Stimulated activated CD4-positive, alpha-beta T cell treated with anti-CD3 and anti-CD28 coated beads, Interleukin-4, amount 100 ng/mL, for 48 hours (primary cell): ENCODE measurements at regions not wholly inside any gene's neighbourhood (a gene's known extent, or its start where the extent isn't known, plus 50 kb on each side); places are given as distances from the start of the nearest gene placed in this dataset.

Experiments used
- DNase-seq, 2 donors: peaks; one replicate each; pipeline ENCODE4 v3.0.0-alpha.2; 2020; ENCODE audit warnings: low read depth in 2 of 2

DNA sequence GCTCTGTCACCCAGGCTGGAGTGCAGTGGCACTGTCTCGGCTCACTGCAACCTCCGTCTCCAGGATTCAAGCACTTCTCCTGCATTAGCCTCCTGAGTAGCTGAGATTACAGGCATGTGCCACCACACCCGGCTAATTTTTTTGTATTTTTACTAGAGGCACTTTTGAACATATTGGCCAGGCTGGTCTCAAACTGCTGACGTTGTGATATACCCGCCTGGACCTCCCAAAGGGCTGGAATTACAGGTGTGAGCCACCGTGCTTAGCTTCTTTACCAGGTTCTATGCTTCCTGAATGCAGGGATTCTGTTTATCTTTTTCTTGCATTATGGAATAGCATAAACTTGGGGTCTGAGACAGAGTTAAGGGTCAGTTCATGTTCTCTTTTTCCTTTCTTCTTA is 317.9 kb upstream of the RBFOX1 start:
- no peak for DNase-seq

GRCh38 chr16:7013990-7014389 is 318.7 kb upstream of the RBFOX1 start:
- DNase-seq, result no peak

DNA sequence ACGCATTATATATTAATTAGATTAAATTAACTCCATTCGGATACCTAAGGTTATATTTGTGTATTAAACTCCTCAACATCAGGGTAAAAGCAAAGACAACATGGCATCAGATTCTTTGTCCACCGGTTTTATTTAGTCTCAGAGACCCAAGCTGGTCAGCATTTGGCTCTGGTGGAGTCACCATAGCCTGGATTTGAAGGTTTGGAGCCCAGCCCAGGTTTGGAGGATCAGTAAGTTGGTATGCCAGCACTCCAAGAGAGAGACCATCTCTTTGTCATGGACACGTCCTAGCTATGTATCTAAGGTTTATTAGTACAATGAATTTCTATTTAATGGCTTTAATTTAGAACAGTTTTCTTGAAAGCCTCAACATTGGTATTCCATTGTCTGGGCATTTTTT is 328.4 kb upstream of the RBFOX1 start:
- DNase-seq, result no peak

GRCh38 chr16:6993544-6993943 is 339.1 kb upstream of the RBFOX1 start:
- no peak for DNase-seq

GRCh38 chr16:6988846-6989245 is 343.8 kb upstream of the RBFOX1 start:
- DNase-seq, result no peak

DNA sequence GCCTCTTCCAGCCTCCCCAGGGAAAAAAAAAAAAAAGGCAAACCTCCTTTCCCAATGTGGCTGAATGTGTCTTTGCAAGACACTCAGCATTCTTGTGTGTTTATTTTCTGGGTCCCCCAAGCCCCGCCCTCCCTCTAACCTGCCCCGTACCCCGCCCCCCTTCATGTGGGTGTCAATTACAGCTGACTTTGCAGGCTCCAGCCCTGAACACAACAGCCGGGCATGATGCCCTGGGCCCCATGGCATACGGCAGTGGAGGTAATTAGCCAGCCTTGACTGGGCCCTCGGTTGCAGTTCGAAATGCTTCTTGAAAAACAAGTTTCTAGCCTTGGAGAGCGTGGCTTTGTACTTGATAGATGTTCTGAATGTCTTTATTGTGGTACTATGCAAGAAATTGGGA is 354.7 kb upstream of the RBFOX1 start:
- DNase-seq, result no peak

DNA sequence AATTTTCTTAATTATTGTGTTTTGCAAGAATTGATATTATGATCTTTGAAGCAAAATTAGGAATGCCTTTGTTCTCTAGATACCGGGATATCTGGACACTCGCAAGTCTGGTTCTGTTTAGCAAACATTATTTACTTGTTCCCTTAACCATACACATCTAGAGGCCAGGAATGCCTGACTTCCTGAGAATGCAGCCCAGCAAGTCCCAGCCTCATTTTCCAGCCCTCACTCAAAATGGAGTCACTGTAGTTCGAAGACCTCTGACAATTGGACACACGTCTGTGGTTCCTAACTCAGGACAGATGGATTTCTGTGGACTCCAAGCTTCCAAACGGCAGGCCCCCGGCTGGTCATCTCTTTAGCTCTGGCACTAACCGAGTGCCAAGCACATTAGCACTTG is 355.4 kb upstream of the RBFOX1 start:
- no peak for DNase-seq

DNA sequence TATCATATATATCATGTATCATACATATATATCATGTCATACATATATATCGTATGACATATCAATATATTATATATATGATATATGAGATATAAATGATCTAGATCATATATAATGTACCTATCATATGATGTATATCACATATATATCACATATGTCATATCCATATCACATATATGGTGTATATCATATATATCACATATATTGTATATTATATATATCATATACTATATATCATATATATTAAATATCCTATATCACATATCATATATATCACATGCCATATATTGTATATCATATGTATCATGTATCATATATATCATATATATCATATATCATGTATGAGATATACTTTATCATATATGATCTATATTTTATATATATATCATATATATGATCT is 355.9 kb upstream of the RBFOX1 start:
- no peak for DNase-seq

- DNase-seq, result no peak
Observed at GRCh38 chr16:6970171-6970857, 362.3 kb upstream of the RBFOX1 start.

DNA sequence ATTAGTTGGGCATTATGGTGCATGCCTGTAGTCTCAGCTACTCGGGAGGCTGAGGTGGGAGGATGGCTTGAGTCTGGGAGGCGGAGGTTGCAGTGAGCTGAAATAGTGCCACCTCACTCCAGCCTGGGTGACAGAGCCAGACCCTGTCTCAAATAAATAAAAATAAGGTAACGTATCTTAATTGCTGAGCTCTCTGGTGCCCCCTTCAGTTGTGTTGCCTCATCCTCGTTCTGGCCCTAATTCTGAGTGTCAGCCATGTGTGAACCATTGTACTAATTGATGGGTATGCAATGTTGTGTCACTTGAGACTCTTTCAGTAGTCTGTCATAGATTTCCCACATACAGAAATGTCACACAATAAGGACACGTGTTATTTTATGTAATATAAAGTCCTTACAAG is 363.1 kb upstream of the RBFOX1 start:
- DNase-seq, result no peak

DNA sequence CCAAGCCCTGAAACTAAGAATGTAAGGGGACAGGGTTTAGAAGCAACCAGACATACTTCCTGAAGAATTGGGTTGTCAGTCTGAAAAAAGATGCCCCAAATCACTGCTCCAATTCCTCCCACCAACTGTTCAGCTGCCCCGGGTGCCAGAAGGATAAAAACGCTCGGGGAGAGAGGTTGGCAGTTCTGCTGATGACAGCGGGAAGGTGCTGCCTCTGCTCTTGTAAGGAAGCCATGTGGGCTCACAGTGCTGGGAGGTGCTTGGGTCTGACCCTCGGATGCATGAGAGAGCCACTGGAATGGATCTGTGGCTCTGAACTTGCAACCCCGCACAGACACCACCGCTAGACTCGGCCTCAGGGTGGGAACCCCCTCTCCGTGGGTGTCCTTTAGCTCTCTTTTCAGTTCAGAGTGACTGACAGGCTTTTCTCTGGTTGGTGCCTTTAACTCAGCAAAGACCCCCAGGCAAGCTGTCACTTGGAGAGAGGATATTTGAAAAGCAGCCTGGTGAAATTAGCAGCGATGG is 364.8 kb upstream of the RBFOX1 start:
- no peak for DNase-seq

DNA sequence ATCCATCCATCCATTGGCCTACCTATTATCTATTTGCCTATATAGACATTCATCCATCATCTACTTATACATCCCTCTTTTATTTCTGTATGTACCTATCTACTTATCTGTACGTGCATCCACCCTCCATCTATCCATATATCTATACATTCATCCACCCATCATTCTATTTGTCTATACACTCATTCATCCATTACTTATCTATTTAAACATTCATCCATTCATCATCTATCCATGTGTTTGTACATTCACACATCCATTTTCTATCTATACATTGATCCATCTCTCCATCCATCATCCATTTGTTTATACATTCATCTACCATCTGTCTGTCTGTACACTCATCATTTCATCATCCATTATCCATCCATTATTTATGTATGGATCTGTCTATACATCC is 365.7 kb upstream of the RBFOX1 start:
- no peak for DNase-seq

DNA sequence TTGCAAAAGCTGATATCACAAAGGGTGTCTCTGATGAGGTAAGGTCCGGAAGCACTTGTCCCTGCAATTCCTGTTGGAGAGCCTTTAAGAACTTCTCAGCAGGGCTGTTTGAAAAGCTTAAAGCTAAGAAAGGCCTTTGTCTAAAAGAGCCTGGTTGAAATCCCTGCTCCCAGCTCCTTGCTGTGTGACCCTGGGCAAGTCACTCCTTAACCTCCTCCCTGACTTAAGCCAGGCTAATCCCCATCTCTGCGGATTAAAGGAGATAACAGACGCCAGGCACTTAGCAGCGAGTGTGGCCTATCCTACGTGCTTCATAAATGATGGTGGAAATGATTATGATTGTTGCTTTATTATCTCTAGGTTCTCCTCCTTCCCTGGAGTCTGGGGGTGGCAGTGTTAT is 368.0 kb upstream of the RBFOX1 start:
- no peak for DNase-seq

DNA sequence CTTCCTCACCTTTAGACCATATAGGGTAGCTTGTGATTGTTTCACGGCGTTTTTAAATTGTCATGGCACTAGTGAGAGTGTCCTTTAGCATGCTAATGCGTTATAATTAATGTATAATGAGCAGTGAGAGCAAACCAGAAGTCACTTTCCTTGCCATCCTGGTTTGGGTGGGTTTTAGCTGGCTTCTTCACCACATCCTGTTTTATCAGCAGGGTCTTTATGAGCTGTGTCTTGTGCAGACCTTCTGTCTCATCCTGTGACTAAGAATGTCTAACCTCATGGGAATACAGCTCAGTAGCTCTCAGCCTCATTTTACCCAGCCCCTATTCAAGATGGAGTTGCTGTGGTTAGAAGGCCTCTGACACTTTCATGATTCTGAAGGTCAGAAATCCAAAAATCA is 370.9 kb upstream of the RBFOX1 start:
- DNase-seq, result no peak

GRCh38 chr16:6958184-6958583 is 374.5 kb upstream of the RBFOX1 start:
- DNase-seq, result no peak

DNA sequence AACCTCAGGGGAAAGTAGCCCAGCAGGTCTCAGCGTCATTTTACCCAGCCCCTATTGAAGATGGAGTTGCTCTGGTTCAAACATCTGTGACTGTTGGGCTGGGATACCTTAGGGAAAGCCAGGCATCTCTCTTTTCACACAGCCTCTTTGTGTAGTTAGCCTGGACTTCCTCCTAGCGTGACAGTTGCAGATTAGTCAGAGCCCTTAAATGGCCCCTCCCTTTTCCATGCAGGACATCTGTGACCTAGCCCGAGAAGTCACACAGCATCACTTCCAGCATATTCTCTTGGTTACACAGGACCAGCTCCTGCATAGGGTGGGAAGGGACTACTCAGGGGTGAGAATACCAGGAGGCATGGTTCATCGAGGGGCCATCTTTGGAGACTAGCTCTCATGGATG is 375.0 kb upstream of the RBFOX1 start:
- no peak for DNase-seq

GRCh38 chr16:6956511-6956910 is 376.1 kb upstream of the RBFOX1 start:
- no peak for DNase-seq

DNA sequence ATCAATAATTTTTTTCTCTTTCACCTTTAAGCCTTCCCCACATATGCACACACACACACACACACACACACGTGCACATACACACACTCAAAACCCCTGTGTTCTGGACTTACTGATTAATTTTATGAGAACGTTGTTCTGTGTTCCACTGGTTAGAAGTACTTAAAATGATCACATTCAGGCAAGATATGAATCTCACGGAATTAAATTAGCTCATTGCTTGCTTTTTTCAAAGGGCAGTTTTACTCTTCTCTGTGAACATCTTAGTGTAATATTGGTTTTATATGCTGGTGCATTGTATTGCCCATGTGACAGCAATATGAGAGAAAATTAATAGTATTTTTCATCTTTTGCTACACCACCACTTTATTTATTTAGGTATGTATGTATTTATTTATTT is 377.3 kb upstream of the RBFOX1 start:
- DNase-seq, result no peak

- no peak for DNase-seq
Observed at GRCh38 chr16:6949240-6949639, 383.4 kb upstream of the RBFOX1 start.

DNA sequence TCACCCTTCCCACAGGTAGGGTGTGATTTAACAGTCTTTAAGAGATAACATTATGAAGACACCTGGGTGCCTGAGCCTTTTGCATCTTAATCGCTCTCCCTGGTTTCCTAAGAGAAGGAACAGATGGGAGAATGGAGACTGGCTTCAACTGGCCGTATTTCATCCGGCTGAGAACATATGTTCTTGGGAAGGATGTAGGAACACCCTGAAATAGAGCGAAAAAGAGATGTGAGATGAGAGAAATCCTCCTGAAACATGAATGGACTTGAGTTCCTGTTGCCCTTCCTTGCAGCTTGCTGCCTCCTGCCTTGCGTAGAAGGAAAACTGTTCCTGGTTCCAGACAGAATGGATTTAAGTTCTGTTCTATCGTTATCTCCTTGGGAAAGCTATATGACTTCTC is 385.4 kb upstream of the RBFOX1 start:
- DNase-seq, result no peak

- DNase-seq, result no peak
Observed at GRCh38 chr16:6946802-6947201, 385.8 kb upstream of the RBFOX1 start.

DNA sequence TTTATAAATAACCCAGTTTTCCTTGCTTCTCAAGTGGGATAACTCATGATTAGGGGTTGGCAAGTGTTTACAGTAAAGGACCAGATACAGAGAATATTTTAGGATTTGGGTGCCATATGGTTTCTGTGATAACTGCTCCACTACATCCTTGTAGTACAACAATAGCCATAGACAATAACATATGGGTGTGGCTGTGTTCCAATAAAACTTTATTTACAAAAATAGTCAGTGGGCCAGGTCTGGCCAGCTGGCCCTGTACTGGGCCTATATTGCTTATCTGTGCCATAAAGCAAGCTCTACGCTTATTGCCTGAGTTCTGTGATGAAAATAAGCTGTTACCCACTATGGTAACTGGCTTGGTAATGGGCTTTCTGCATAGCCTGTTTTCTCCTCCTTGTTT is 386.5 kb upstream of the RBFOX1 start:
- DNase-seq, result no peak

GRCh38 chr16:6940968-6941367 is 391.7 kb upstream of the RBFOX1 start:
- no peak for DNase-seq

GRCh38 chr16:6937641-6938040 is 395.0 kb upstream of the RBFOX1 start:
- no peak for DNase-seq
